ENCODE measurements at regions not wholly inside any gene's neighbourhood (a gene's known extent, or its start where the extent isn't known, plus 50 kb on each side); places are given as distances from the start of the nearest gene placed in this dataset.

DNA sequence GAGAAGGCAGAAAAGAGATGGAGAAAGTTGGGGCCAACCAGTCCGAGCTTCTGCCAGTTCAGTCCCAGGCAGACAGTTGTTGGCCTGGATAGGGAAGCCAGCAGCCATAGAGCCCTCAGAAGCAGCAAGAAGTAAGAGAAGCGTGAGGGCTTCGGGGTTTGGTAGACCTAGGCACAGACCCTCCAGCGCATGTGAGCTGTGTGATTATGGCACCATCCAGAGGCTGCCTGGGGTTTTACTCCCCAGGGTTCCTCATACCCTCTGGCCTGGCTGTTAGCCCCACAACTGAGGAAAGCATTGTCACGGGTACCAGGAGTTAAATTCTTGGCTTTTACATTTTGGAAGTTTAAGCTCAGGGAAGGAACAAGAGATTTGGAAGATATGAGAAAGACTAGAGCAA lies 93.7 kb upstream of the RAB6C start:
- Histone ChIP-seq H3K4me1 (ENCODE audit: insufficient read depth, low read length) (no peaks in the 10 kb centered on the region), H3K4me3 (ENCODE audit: insufficient read depth, low read length) (no peak overlapping the region), H3K9me3 (ENCODE audit: low read depth, low read length) (no peaks in the 10 kb centered on the region), H2AFZ (ENCODE audit: low read length) (no peak overlapping the region), H3K36me3 (ENCODE audit: insufficient read depth, low read length) (no peaks in the 10 kb centered on the region), H3K27me3 (ENCODE audit: insufficient read depth, low read length) (no peaks in the 10 kb centered on the region), H4K20me1 (ENCODE audit: insufficient read depth, low read length) (no peaks in the 10 kb centered on the region), H3K79me2 (ENCODE audit: insufficient read depth, low read length) (no peaks in the 10 kb centered on the region), H3K27ac (ENCODE audit: low read depth, low read length) (no peak overlapping the region), H3K4me2 (ENCODE audit: insufficient read depth, low read length) (no peak overlapping the region)
- DNase-seq (ENCODE audit: insufficient read length, low spot score, missing footprints): no peak
- TF ChIP-seq, protein P1, sequence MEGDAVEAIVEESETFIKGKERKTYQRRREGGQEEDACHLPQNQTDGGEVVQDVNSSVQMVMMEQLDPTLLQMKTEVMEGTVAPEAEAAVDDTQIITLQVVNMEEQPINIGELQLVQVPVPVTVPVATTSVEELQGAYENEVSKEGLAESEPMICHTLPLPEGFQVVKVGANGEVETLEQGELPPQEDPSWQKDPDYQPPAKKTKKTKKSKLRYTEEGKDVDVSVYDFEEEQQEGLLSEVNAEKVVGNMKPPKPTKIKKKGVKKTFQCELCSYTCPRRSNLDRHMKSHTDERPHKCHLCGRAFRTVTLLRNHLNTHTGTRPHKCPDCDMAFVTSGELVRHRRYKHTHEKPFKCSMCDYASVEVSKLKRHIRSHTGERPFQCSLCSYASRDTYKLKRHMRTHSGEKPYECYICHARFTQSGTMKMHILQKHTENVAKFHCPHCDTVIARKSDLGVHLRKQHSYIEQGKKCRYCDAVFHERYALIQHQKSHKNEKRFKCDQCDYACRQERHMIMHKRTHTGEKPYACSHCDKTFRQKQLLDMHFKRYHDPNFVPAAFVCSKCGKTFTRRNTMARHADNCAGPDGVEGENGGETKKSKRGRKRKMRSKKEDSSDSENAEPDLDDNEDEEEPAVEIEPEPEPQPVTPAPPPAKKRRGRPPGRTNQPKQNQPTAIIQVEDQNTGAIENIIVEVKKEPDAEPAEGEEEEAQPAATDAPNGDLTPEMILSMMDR (IDR thresholded peaks at IDR 0.05; ENCODE audit: extremely low read depth, low read depth, low read length): no peak

DNA sequence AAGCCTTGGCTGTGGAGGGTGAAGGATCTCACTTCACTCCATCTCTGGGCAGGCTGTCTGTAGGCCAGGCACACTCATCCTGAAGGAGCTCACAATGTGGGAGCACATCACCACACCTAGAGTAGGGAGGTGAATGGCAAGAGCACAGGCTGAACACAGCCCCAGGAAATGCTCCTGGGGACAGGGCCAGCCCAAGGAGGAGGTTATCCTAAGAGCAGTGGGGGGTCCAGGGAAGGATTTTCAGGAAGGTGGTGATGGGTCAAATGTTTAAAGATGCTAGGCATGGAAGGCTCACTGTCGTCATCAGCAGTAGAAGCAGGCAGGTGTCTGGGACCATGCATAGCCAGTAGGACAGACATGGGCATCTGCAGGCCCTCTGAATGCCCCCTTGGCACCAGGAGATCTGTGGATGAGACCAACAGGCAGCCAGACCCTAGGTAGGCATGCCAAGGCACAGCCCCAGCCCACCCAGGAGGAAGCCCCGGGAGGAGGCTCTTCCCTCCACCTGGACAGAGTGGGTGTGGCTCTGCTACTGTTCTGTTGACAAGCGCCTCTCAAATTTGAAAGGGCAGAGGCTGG lies 91.7 kb upstream of the RAB6C start:
- no peak for DNase-seq (ENCODE audit: insufficient read length, low spot score, missing footprints)
- no peaks in the 10 kb centered on the region for H3K4me1 ChIP-seq (ENCODE audit: insufficient read depth, low read length)

DNA sequence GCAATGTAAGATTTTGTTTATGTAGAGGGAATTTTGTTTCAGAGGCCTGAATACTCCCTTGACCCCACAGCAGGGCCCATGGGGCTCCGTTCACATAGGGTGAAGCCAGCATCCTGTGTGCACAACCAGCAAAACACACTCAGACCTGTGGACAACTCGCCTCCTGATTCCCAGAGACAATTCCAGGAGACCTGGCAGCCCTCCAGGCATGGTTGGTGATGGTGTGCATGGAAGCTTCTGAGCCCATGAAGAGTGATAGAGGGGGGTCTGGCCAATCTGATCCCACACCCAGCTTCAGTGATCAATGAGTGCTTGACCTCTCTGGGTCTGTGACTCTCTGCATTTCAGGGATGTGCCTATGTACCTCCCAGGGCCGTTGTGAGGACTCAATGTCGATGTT lies 91.0 kb upstream of the RAB6C start:
- Histone ChIP-seq H2AFZ (ENCODE audit: low read length) (no peak overlapping the region), H3K9me3 (ENCODE audit: low read depth, low read length) (no peaks in the 10 kb centered on the region), H3K27me3 (ENCODE audit: insufficient read depth, low read length) (no peaks in the 10 kb centered on the region), H3K4me3 (ENCODE audit: insufficient read depth, low read length) (no peak overlapping the region), H3K4me2 (ENCODE audit: insufficient read depth, low read length) (no peak overlapping the region), H4K20me1 (ENCODE audit: insufficient read depth, low read length) (no peaks in the 10 kb centered on the region), H3K36me3 (ENCODE audit: insufficient read depth, low read length) (no peaks in the 10 kb centered on the region), H3K79me2 (ENCODE audit: insufficient read depth, low read length) (no peaks in the 10 kb centered on the region), H3K4me1 (ENCODE audit: insufficient read depth, low read length) (no peaks in the 10 kb centered on the region), H3K27ac (ENCODE audit: low read depth, low read length) (no peak overlapping the region)
- DNase-seq (ENCODE audit: insufficient read length, low spot score, missing footprints): no peak
- TF ChIP-seq, protein P1 (IDR thresholded peaks at IDR 0.05; ENCODE audit: extremely low read depth, low read depth, low read length): no peak

More for the DNA sequence above, 91.7 kb upstream of the RAB6C start:
- Histone ChIP-seq H3K27me3 (ENCODE audit: insufficient read depth, low read length) (no peaks in the 10 kb centered on the region), H2AFZ (ENCODE audit: low read length) (no peak overlapping the region), H3K36me3 (ENCODE audit: insufficient read depth, low read length) (no peaks in the 10 kb centered on the region), H3K4me2 (ENCODE audit: insufficient read depth, low read length) (no peak overlapping the region), H3K4me3 (ENCODE audit: insufficient read depth, low read length) (no peak overlapping the region), H3K79me2 (ENCODE audit: insufficient read depth, low read length) (no peaks in the 10 kb centered on the region), H4K20me1 (ENCODE audit: insufficient read depth, low read length) (no peaks in the 10 kb centered on the region), H3K9me3 (ENCODE audit: low read depth, low read length) (no peaks in the 10 kb centered on the region), H3K27ac (ENCODE audit: low read depth, low read length) (no peak overlapping the region)
- TF ChIP-seq, protein P1 (IDR thresholded peaks at IDR 0.05; ENCODE audit: extremely low read depth, low read depth, low read length): no peak

DNA sequence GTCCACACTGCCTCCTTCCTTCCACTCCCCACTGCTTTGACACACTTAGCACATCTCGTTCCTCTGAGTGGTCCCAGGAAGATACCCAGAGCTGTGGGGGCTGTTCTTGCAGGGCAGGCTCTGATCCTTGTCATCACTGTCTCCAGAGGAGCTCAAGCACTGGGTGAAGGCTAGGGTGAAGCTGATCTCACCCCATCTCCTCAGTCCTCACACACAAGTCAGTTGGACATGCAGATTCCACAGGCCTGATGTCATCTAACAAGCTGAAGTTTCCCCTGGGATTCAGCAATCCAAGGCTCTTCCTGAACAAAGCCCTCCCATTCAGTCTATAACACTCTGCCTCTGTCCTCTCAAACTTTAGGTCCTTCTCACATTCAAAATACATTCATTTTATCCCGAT lies 90.6 kb upstream of the RAB6C start:
- no peak overlapping the region for H2AFZ ChIP-seq (ENCODE audit: low read length)
- no peaks in the 10 kb centered on the region for H3K9me3 ChIP-seq (ENCODE audit: low read depth, low read length)
- DNase-seq (ENCODE audit: insufficient read length, low spot score, missing footprints): no peak
- no peaks in the 10 kb centered on the region for H4K20me1 ChIP-seq (ENCODE audit: insufficient read depth, low read length)
- H3K4me1 ChIP-seq (ENCODE audit: insufficient read depth, low read length): no peaks in the 10 kb centered on the region
- H3K4me2 ChIP-seq (ENCODE audit: insufficient read depth, low read length): no peak overlapping the region
- TF ChIP-seq, protein P1 (IDR thresholded peaks at IDR 0.05; ENCODE audit: extremely low read depth, low read depth, low read length): no peak
- no peaks in the 10 kb centered on the region for H3K27me3 ChIP-seq (ENCODE audit: insufficient read depth, low read length)
- no peaks in the 10 kb centered on the region for H3K36me3 ChIP-seq (ENCODE audit: insufficient read depth, low read length)
- H3K4me3 ChIP-seq (ENCODE audit: insufficient read depth, low read length): no peak overlapping the region
- H3K27ac ChIP-seq (ENCODE audit: low read depth, low read length): no peak overlapping the region
- H3K79me2 ChIP-seq (ENCODE audit: insufficient read depth, low read length): no peaks in the 10 kb centered on the region
